ENCODE measurements at regions not wholly inside any gene's neighbourhood (a gene's known extent, or its start where the extent isn't known, plus 50 kb on each side); places are given as distances from the start of the nearest gene placed in this dataset.

- DNase-seq (ENCODE audit: low read depth), result no peak
- no peak overlapping the region for H3K4me3 ChIP-seq (ENCODE audit: low read length)
- TF ChIP-seq, protein P1, sequence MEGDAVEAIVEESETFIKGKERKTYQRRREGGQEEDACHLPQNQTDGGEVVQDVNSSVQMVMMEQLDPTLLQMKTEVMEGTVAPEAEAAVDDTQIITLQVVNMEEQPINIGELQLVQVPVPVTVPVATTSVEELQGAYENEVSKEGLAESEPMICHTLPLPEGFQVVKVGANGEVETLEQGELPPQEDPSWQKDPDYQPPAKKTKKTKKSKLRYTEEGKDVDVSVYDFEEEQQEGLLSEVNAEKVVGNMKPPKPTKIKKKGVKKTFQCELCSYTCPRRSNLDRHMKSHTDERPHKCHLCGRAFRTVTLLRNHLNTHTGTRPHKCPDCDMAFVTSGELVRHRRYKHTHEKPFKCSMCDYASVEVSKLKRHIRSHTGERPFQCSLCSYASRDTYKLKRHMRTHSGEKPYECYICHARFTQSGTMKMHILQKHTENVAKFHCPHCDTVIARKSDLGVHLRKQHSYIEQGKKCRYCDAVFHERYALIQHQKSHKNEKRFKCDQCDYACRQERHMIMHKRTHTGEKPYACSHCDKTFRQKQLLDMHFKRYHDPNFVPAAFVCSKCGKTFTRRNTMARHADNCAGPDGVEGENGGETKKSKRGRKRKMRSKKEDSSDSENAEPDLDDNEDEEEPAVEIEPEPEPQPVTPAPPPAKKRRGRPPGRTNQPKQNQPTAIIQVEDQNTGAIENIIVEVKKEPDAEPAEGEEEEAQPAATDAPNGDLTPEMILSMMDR (conservative IDR thresholded peaks at IDR 0.05; ENCODE audit: low read depth, low read length), result no peak
Observed at GRCh38 chr1:79283451-79283850, 276.9 kb upstream of the ADGRL4 start.

GRCh38 chr1:79281442-79281841 is 274.9 kb upstream of the ADGRL4 start:
- TF ChIP-seq, protein P1 (conservative IDR thresholded peaks at IDR 0.05; ENCODE audit: low read depth, low read length), result no peak
- no peak overlapping the region for H3K4me3 ChIP-seq (ENCODE audit: low read length)
- DNase-seq (ENCODE audit: low read depth), result no peak

DNA sequence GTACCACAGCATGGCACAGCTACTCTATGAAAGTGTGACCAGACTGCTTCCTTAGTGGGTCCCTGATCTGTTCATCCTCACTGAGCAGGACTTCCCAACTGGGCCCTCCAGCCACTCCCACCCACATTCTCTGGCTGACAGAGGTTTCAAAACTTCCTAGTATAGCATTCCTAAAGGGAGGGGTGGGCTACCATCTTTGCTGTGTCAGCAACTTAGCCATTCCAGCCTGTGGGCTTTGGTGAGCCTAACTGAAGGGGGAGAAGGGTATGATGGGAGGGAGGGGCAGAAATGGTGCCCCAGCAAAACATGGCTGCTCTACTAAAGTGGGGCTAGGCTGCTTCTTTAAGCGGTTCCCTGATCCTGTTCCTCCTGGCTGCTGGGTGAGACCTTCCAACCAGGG is 265.2 kb upstream of the ADGRL4 start:
- no peak overlapping the region for H3K4me3 ChIP-seq (ENCODE audit: low read length)
- DNase-seq (ENCODE audit: low read depth), result no peak
- TF ChIP-seq, protein P1 (conservative IDR thresholded peaks at IDR 0.05; ENCODE audit: low read depth, low read length), result no peak

- TF ChIP-seq, protein P1 (conservative IDR thresholded peaks at IDR 0.05; ENCODE audit: low read depth, low read length), result no peak
- DNase-seq (ENCODE audit: low read depth), result no peak
- no peak overlapping the region for H3K4me3 ChIP-seq (ENCODE audit: low read length)
Observed at GRCh38 chr1:79264975-79265818, 258.7 kb upstream of the ADGRL4 start.

DNA sequence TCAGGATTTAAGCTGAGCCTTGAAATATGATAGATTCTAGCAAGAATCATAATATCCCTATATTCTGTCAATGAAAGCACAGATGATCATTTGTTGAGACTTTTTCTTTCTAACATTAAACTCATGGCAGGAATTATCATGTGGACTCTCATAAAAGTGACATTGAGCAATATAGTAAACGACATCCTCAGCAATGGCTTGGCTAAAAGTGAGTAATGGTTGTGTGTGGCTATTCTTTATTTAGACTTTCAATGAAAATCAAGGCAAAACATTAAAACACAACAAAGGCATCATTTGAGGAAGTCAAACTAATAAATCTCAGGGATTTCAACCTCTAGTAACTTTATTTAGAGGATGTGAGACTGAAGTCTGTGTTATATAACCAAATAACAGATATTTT is 257.8 kb upstream of the ADGRL4 start:
- no peak for DNase-seq (ENCODE audit: low read depth)
- TF ChIP-seq, protein P1 (conservative IDR thresholded peaks at IDR 0.05; ENCODE audit: low read depth, low read length), result no peak
- H3K4me3 ChIP-seq (ENCODE audit: low read length), result no peak overlapping the region

GRCh38 chr1:79262745-79263258 is 256.3 kb upstream of the ADGRL4 start:
- DNase-seq (ENCODE audit: low read depth), result no peak
- no peak overlapping the region for H3K4me3 ChIP-seq (ENCODE audit: low read length)
- TF ChIP-seq, protein P1 (conservative IDR thresholded peaks at IDR 0.05; ENCODE audit: low read depth, low read length), result no peak
